Osteoblast (primary cell): ENCODE measurements at regions not wholly inside any gene's neighbourhood (a gene's known extent, or its start where the extent isn't known, plus 50 kb on each side); places are given as distances from the start of the nearest gene placed in this dataset.
"Not testable (repeated sequence)": the region's sequence is repeated elsewhere in the genome, so short reads cannot be mapped to it uniquely, and the experiment has no call there.

Experiments
- DNase-seq: peaks from one replicate; pipeline ENCODE4 v3.0.0; 2011; ENCODE audit warnings: low spot score, mixed read lengths; ENCODE audit not compliant: insufficient read length; ENCODE audit errors: missing footprints
- H2AFZ ChIP-seq: 2 replicates; pipeline ENCODE4 v1.6.0; 2011; ENCODE audit warnings: mild to moderate bottlenecking, low read length
- H3K27ac ChIP-seq: 2 replicates; pipeline ENCODE4 v1.5.1; 2011; ENCODE audit warnings: mild to moderate bottlenecking, low read depth, low read length, moderate library complexity
- H3K27me3 ChIP-seq: 2 replicates; pipeline ENCODE4 v1.6.0; 2012; ENCODE audit warnings: mild to moderate bottlenecking, control low read depth, inconsistent platforms, low read length, moderate library complexity; ENCODE audit not compliant: insufficient read depth
- H3K36me3 ChIP-seq: 2 replicates; pipeline ENCODE4 v1.5.1; 2011; ENCODE audit warnings: mild to moderate bottlenecking, low read length, control low read depth, moderate library complexity; ENCODE audit not compliant: insufficient read depth
- H3K4me1 ChIP-seq: 2 replicates; pipeline ENCODE4 v1.5.1; 2011; ENCODE audit warnings: mild to moderate bottlenecking, low read length, control low read depth, moderate library complexity; ENCODE audit not compliant: insufficient read depth
- H3K4me2 ChIP-seq: 2 replicates; pipeline ENCODE4 v1.6.0; 2011; ENCODE audit warnings: mild to moderate bottlenecking, low read length; ENCODE audit not compliant: insufficient read depth
- H3K4me3 ChIP-seq: fragments of 200-600 bp; sonication (generic); 3 replicates; pipeline ENCODE4 v1.5.1; 2012; ENCODE audit warnings: mild to moderate bottlenecking, low read length, inconsistent platforms; ENCODE audit not compliant: insufficient read depth
- H3K79me2 ChIP-seq: 2 replicates; pipeline ENCODE4 v1.6.0; 2012; ENCODE audit warnings: mild to moderate bottlenecking, low read length, control low read depth, inconsistent platforms; ENCODE audit not compliant: insufficient read depth
- H3K9me3 ChIP-seq: 2 replicates; pipeline ENCODE4 v1.5.1; 2011; ENCODE audit warnings: low read depth, low read length, control low read depth
- H4K20me1 ChIP-seq: 2 replicates; pipeline ENCODE4 v1.6.0; 2012; ENCODE audit warnings: mild to moderate bottlenecking, low read length, control low read depth; ENCODE audit not compliant: insufficient read depth
- TF ChIP-seq, protein P1 (sequence below): IDR thresholded peaks from 2 replicates; pipeline ENCODE4 v1.5.1; 2011; ENCODE audit warnings: mild to moderate bottlenecking, low read depth, low read length, moderate library complexity; ENCODE audit errors: extremely low read depth

DNA sequence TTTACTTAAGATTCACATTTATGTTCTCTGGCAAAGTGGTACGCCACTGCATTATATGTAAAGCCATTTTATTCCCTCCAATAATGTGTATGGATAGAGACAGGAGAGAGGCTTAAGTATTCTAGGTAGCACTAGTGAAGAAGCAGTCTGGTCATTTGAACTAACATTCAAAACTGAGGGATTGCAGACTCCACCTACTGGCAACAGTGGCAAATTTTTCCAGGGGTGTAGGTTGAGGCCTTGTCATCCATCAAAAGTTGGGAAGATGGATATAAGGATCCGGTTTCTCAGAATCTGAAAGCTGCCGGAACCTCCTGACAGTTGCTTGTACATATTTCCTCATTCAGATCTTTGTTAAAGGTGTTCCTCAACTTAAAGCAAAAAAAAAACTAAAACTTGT is 465.5 kb upstream of the FSHR start:
- Histone ChIP-seq H3K9me3 (no peaks in the 10 kb centered on the region), H3K27me3 (no peaks in the 10 kb centered on the region)

DNA sequence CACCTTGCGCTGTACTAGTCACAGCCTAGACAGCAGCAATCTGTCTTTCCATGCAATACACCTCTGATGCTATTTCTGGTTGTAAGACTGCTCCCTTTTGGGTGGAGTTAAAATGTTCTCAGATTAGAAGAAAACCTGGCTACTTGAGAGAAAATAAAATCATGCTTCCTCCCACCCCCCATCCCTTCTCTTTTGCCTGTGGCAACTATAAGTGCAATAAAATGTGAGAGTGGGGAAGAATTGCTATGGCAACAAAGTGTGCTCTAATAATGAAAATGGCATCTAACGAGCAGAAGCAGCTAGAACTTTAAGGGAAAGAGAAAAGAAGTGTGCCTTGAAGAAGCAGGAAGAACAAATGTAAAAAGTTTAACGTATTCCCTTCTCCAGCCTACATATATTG is 464.2 kb upstream of the FSHR start:
- no peaks in the 10 kb centered on the region for H3K36me3 ChIP-seq
- H3K4me3 ChIP-seq = no peak overlapping the region
- H3K27me3 ChIP-seq = no peaks in the 10 kb centered on the region
- no peaks in the 10 kb centered on the region for H3K9me3 ChIP-seq
- H3K4me1 ChIP-seq = no peaks in the 10 kb centered on the region
- no peak overlapping the region for H3K27ac ChIP-seq
- no peak for DNase-seq
- TF ChIP-seq, protein P1, sequence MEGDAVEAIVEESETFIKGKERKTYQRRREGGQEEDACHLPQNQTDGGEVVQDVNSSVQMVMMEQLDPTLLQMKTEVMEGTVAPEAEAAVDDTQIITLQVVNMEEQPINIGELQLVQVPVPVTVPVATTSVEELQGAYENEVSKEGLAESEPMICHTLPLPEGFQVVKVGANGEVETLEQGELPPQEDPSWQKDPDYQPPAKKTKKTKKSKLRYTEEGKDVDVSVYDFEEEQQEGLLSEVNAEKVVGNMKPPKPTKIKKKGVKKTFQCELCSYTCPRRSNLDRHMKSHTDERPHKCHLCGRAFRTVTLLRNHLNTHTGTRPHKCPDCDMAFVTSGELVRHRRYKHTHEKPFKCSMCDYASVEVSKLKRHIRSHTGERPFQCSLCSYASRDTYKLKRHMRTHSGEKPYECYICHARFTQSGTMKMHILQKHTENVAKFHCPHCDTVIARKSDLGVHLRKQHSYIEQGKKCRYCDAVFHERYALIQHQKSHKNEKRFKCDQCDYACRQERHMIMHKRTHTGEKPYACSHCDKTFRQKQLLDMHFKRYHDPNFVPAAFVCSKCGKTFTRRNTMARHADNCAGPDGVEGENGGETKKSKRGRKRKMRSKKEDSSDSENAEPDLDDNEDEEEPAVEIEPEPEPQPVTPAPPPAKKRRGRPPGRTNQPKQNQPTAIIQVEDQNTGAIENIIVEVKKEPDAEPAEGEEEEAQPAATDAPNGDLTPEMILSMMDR = no peak
- H3K4me2 ChIP-seq = no peak overlapping the region
- H2AFZ ChIP-seq = no peak overlapping the region
- no peaks in the 10 kb centered on the region for H4K20me1 ChIP-seq
- H3K79me2 ChIP-seq = no peaks in the 10 kb centered on the region

More for the DNA sequence above, 465.5 kb upstream of the FSHR start:
- Histone ChIP-seq H3K4me2 (no peak overlapping the region), H3K4me3 (no peak overlapping the region), H4K20me1 (no peaks in the 10 kb centered on the region), H3K4me1 (no peaks in the 10 kb centered on the region), H2AFZ (no peak overlapping the region), H3K27ac (no peak overlapping the region), H3K36me3 (no peaks in the 10 kb centered on the region), H3K79me2 (no peaks in the 10 kb centered on the region)
- DNase-seq = no peak
- TF ChIP-seq, protein P1 = no peak

DNA sequence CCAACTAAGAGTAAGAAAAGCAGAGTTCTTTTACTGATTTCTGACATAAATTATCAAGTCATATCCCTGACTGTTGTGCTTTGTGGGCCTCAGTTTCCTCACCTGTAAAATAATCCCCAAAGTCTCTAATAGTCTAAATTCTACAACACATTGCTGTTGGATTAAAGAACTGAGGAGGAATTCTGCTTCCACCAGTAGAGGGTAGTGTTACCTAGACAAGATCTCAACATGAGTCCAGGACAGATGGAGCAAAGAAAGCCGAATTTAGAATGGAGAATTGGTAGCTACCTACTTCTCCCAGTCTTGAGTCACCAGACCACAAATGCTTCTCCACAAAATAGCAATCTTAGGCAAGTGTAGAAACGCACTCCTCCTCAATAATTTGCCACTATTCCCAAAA is 462.5 kb upstream of the FSHR start:
- Histone ChIP-seq H3K36me3 (no peaks in the 10 kb centered on the region), H3K9me3 (no peaks in the 10 kb centered on the region), H3K79me2 (no peaks in the 10 kb centered on the region), H2AFZ (no peak overlapping the region), H3K4me3 (no peak overlapping the region), H3K27ac (no peak overlapping the region), H3K4me2 (no peak overlapping the region), H3K4me1 (no peaks in the 10 kb centered on the region), H4K20me1 (no peaks in the 10 kb centered on the region), H3K27me3 (no peaks in the 10 kb centered on the region)
- TF ChIP-seq, protein P1 = no peak
- DNase-seq = no peak

DNA sequence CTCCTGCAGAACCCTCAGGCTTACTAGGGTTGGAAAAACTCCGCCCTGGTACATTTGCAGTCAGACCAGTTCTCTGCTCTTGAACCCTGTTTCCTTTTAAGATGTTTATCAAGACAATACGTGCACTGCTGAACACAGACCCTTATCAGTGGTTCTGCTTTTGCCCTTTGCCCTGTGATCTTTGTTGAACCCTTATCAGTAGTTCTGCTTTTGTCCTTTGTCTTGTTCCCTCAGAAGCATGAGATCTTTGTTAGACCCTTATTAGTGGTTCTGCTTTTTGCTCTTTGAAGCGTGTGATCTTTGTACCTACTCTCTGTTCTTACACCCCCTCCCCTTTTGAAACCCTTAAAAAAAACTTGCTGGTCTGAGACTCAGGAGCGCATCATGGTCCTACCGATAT is 457.5 kb upstream of the FSHR start:
- H4K20me1 ChIP-seq, H2AFZ ChIP-seq, H3K4me2 ChIP-seq, H3K4me3 ChIP-seq, H3K9me3 ChIP-seq, H3K79me2 ChIP-seq, H3K36me3 ChIP-seq, H3K4me1 ChIP-seq, H3K27ac ChIP-seq, H3K27me3 ChIP-seq, DNase-seq: not testable (repeated sequence)

DNA sequence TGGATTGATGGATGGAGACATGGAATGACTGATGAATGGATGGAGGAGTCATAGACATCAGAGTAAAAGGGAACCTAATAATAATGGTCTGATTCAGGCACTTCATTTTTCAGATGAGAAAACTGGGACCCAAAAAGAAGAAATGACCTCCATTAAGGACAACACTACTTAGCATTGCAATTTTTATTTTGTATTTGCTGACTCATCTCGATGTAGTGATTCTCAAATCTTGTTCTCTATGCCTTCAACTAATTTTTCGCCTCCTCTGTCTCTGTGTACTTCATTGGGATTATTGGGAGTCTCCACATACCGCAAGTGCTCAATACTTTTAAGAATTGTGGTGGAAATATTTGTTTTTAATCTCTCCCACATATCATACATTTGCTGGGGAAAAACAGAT is 446.2 kb upstream of the FSHR start:
- Histone ChIP-seq H3K4me2 (no peak overlapping the region), H3K4me3 (no peak overlapping the region), H3K4me1 (no peaks in the 10 kb centered on the region), H4K20me1 (no peaks in the 10 kb centered on the region), H2AFZ (no peak overlapping the region), H3K27me3 (no peaks in the 10 kb centered on the region), H3K9me3 (peaks cover 2% of the 10 kb centered on the region), H3K27ac (no peak overlapping the region), H3K79me2 (no peaks in the 10 kb centered on the region), H3K36me3 (no peaks in the 10 kb centered on the region)
- TF ChIP-seq, protein P1 = no peak
- no peak for DNase-seq
